ENCODE measurements at regions not wholly inside any gene's neighbourhood (a gene's known extent, or its start where the extent isn't known, plus 50 kb on each side); places are given as distances from the start of the nearest gene placed in this dataset.
"Not testable (repeated sequence)": the region's sequence is repeated elsewhere in the genome, so short reads cannot be mapped to it uniquely, and the experiment has no call there.

- H3K27ac ChIP-seq: no peak overlapping the region
- TF ChIP-seq CTCF (conservative IDR thresholded peaks at IDR 0.05): no peak
Measured at GRCh38 chr4:110424144-110424543, 51.8 kb upstream of the ENPEP start.

- no peak overlapping the region for H3K27ac ChIP-seq
- no peak for TF ChIP-seq CTCF (conservative IDR thresholded peaks at IDR 0.05)
Measured at GRCh38 chr4:110418641-110419040, 57.3 kb upstream of the ENPEP start.

GRCh38 chr4:110417136-110417535 lies 58.8 kb upstream of the ENPEP start:
- no peak for TF ChIP-seq CTCF (conservative IDR thresholded peaks at IDR 0.05)
- no peak overlapping the region for H3K27ac ChIP-seq

- no peak for TF ChIP-seq CTCF (conservative IDR thresholded peaks at IDR 0.05)
Measured at GRCh38 chr4:110415478-110415877, 60.5 kb upstream of the ENPEP start.

GRCh38 chr4:110415041-110415440 lies 60.9 kb upstream of the ENPEP start:
- H3K27ac ChIP-seq: no peak overlapping the region
- TF ChIP-seq CTCF (conservative IDR thresholded peaks at IDR 0.05): no peak

More at GRCh38 chr4:110415478-110415877, 60.5 kb upstream of the ENPEP start:
- H3K27ac ChIP-seq: no peak overlapping the region

- no peak for TF ChIP-seq CTCF (conservative IDR thresholded peaks at IDR 0.05)
- H3K27ac ChIP-seq: no peak overlapping the region
Measured at GRCh38 chr4:110414561-110414920, 61.4 kb upstream of the ENPEP start.

GRCh38 chr4:110413807-110414560 lies 62.0 kb upstream of the ENPEP start:
- not testable (repeated sequence) for H3K27ac ChIP-seq

- H3K27ac ChIP-seq: no peak overlapping the region; the same call in 1 of the 2 replicates
- no peak for TF ChIP-seq CTCF (conservative IDR thresholded peaks at IDR 0.05)
Measured at GRCh38 chr4:110412354-110413065, 63.4 kb upstream of the ENPEP start.

Data from VCaP (cell line).